Activated naive CD4-positive, alpha-beta T cell treated with anti-CD3 and anti-CD28 coated beads, Interleukin-2, amount 50 U/mL, for 72 hours (primary cell): ENCODE measurements at regions not wholly inside any gene's neighbourhood (a gene's known extent, or its start where the extent isn't known, plus 50 kb on each side); places are given as distances from the start of the nearest gene placed in this dataset.
"Not testable (repeated sequence)": the region's sequence is repeated elsewhere in the genome, so short reads cannot be mapped to it uniquely, and the experiment has no call there.

Experiments used
- ATAC-seq, 2 donors: fragments of 150-1000 bp; cut with Tn5 transposase; 2 replicates each; pipeline ENCODE4 v1.10.0; 2021; ENCODE audit warnings: mild to moderate bottlenecking in 2 of 2, moderate library complexity in 2 of 2
- DNase-seq, 2 donors: peaks; one replicate each; pipeline ENCODE4 v3.0.0; 2021 to 2022; ENCODE audit warnings: low spot score in 2 of 2
- H3K27ac Mint-ChIP-seq, 2 donors: one replicate each; pipeline ENCODE4 v1.8.0; 2022; ENCODE audit warnings: mild to moderate bottlenecking in 2 of 2, mixed read lengths in 2 of 2
- H3K36me3 Mint-ChIP-seq, 2 donors: one replicate each; pipeline ENCODE4 v1.8.0; 2022; ENCODE audit warnings: mixed read lengths in 2 of 2
- H3K9me3 Mint-ChIP-seq, 2 donors: one replicate each; pipeline ENCODE4 v1.8.0; 2022; ENCODE audit warnings: mixed read lengths in 2 of 2

GRCh38 chr6:67095618-67096226 lies 1388.7 kb upstream of the EYS start:
- not testable (repeated sequence) for DNase-seq, ATAC-seq, H3K36me3 Mint-ChIP-seq, H3K27ac Mint-ChIP-seq
- H3K9me3 Mint-ChIP-seq = peaks cover 15 to 24% of the 10 kb centered on the region in 2 donors

GRCh38 chr6:67094431-67094946 lies 1387.5 kb upstream of the EYS start:
- ATAC-seq (no peak), DNase-seq (no peak)
- H3K9me3 Mint-ChIP-seq = peaks cover 18 to 26% of the 10 kb centered on the region in 2 donors
- H3K36me3 Mint-ChIP-seq = peaks cover 0 to 5% of the 10 kb centered on the region in 2 donors
- no peak overlapping the region for H3K27ac Mint-ChIP-seq

GRCh38 chr6:67073938-67074337 lies 1366.9 kb upstream of the EYS start:
- Mint-ChIP-seq H3K36me3 (no peaks in the 10 kb centered on the region), H3K9me3 (peaks cover 4% of the 10 kb centered on the region in 2 donors), H3K27ac (no peak overlapping the region)
- DNase-seq (no peak), ATAC-seq (no peak)

GRCh38 chr6:67068781-67069180 lies 1361.8 kb upstream of the EYS start:
- DNase-seq (no peak), ATAC-seq (no peak)
- no peaks in the 10 kb centered on the region for H3K36me3 Mint-ChIP-seq
- H3K27ac Mint-ChIP-seq = no peak overlapping the region
- peaks cover 9 to 12% of the 10 kb centered on the region in 2 donors for H3K9me3 Mint-ChIP-seq

- H3K9me3 Mint-ChIP-seq = peaks cover 8 to 25% of the 10 kb centered on the region in 2 donors
- no peak for DNase-seq
- ATAC-seq = no peak
- H3K27ac Mint-ChIP-seq = no peak overlapping the region
- no peaks in the 10 kb centered on the region for H3K36me3 Mint-ChIP-seq
These were observed 1357.3 kb upstream of the EYS start for GRCh38 chr6:67064323-67064722.

- H3K36me3 Mint-ChIP-seq = no peaks in the 10 kb centered on the region
- DNase-seq (no peak), ATAC-seq (no peak)
- no peak overlapping the region for H3K27ac Mint-ChIP-seq
- H3K9me3 Mint-ChIP-seq = peaks cover 11 to 18% of the 10 kb centered on the region in 2 donors
These were observed 1341.0 kb upstream of the EYS start for GRCh38 chr6:67047996-67048395.

- H3K27ac Mint-ChIP-seq = no peak overlapping the region
- H3K36me3 Mint-ChIP-seq = no peaks in the 10 kb centered on the region
- H3K9me3 Mint-ChIP-seq = peaks cover 16 to 18% of the 10 kb centered on the region in 2 donors
- ATAC-seq (no peak), DNase-seq (no peak)
These were observed 1338.0 kb upstream of the EYS start for GRCh38 chr6:67045076-67045475.

GRCh38 chr6:67031451-67031850 lies 1324.4 kb upstream of the EYS start:
- no peak overlapping the region for H3K27ac Mint-ChIP-seq
- peaks cover 14 to 18% of the 10 kb centered on the region in 2 donors for H3K9me3 Mint-ChIP-seq
- ATAC-seq (no peak), DNase-seq (no peak)
- H3K36me3 Mint-ChIP-seq = peaks cover 0 to 9% of the 10 kb centered on the region in 2 donors

GRCh38 chr6:67030861-67031260 lies 1323.8 kb upstream of the EYS start:
- DNase-seq = no peak
- peaks cover 14 to 18% of the 10 kb centered on the region in 2 donors for H3K9me3 Mint-ChIP-seq
- H3K36me3 Mint-ChIP-seq = peaks cover 0 to 9% of the 10 kb centered on the region in 2 donors
- no peak for ATAC-seq
- no peak overlapping the region for H3K27ac Mint-ChIP-seq

GRCh38 chr6:67016921-67017460 lies 1310.0 kb upstream of the EYS start:
- peaks cover 2 to 7% of the 10 kb centered on the region in 2 donors for H3K9me3 Mint-ChIP-seq
- ATAC-seq = no peak
- no peak for DNase-seq
- H3K36me3 Mint-ChIP-seq = no peaks in the 10 kb centered on the region
- H3K27ac Mint-ChIP-seq = no peak overlapping the region

GRCh38 chr6:67011441-67011840 lies 1304.4 kb upstream of the EYS start:
- Mint-ChIP-seq H3K36me3 (no peaks in the 10 kb centered on the region), H3K9me3 (peaks cover 5 to 9% of the 10 kb centered on the region in 2 donors), H3K27ac (no peak overlapping the region)
- ATAC-seq (no peak), DNase-seq (no peak)

GRCh38 chr6:67009818-67010217 lies 1302.8 kb upstream of the EYS start:
- DNase-seq = no peak
- no peak overlapping the region for H3K27ac Mint-ChIP-seq
- no peaks in the 10 kb centered on the region for H3K36me3 Mint-ChIP-seq
- peaks cover 5 to 9% of the 10 kb centered on the region in 2 donors for H3K9me3 Mint-ChIP-seq
- ATAC-seq = no peak

GRCh38 chr6:67003844-67004243 lies 1296.8 kb upstream of the EYS start:
- Mint-ChIP-seq H3K27ac (no peak overlapping the region), H3K36me3 (no peaks in the 10 kb centered on the region), H3K9me3 (peaks cover 4 to 5% of the 10 kb centered on the region in 2 donors)
- ATAC-seq (no peak), DNase-seq (no peak)

GRCh38 chr6:67000121-67000520 lies 1293.1 kb upstream of the EYS start:
- Mint-ChIP-seq H3K36me3 (no peaks in the 10 kb centered on the region), H3K9me3 (peaks cover 4 to 7% of the 10 kb centered on the region in 2 donors), H3K27ac (no peak overlapping the region)
- ATAC-seq = no peak
- no peak for DNase-seq

GRCh38 chr6:66997579-66997978 lies 1290.6 kb upstream of the EYS start:
- ATAC-seq, H3K27ac Mint-ChIP-seq, DNase-seq, H3K9me3 Mint-ChIP-seq, H3K36me3 Mint-ChIP-seq: not testable (repeated sequence)

GRCh38 chr6:66995669-66996068 lies 1288.6 kb upstream of the EYS start:
- no peak for ATAC-seq

GRCh38 chr6:66993708-66994107 lies 1286.7 kb upstream of the EYS start:
- not testable (repeated sequence) for ATAC-seq, H3K9me3 Mint-ChIP-seq

More at GRCh38 chr6:66995669-66996068, 1288.6 kb upstream of the EYS start:
- DNase-seq = no peak
- no peak overlapping the region for H3K27ac Mint-ChIP-seq
- no peaks in the 10 kb centered on the region for H3K36me3 Mint-ChIP-seq
- H3K9me3 Mint-ChIP-seq = peaks cover 4 to 8% of the 10 kb centered on the region in 2 donors

GRCh38 chr6:66993272-66993671 lies 1286.2 kb upstream of the EYS start:
- no peaks in the 10 kb centered on the region for H3K36me3 Mint-ChIP-seq
- DNase-seq = no peak
- H3K27ac Mint-ChIP-seq = no peak overlapping the region
- no peak for ATAC-seq
- H3K9me3 Mint-ChIP-seq = peaks cover 8% of the 10 kb centered on the region in 2 donors

More at GRCh38 chr6:66993708-66994107, 1286.7 kb upstream of the EYS start:
- not testable (repeated sequence) for DNase-seq, H3K27ac Mint-ChIP-seq, H3K36me3 Mint-ChIP-seq
